Panc1 (cell line): ENCODE measurements at regions not wholly inside any gene's neighbourhood (a gene's known extent, or its start where the extent isn't known, plus 50 kb on each side); places are given as distances from the start of the nearest gene placed in this dataset.
"Not testable (repeated sequence)": the region's sequence is repeated elsewhere in the genome, so short reads cannot be mapped to it uniquely, and the experiment has no call there.

Experiments
- ATAC-seq: fragments of 200-7000 bp; cut with Tn5 transposase; 2 replicates; pipeline ENCODE4 v1.9.1; 2020; ENCODE audit warnings: mild to moderate bottlenecking, moderate library complexity
- BruUV-seq: library from RNA; stranded (reverse); fragments of 400-500 nt; replicated peaks from 2 replicates; lab custom pipeline; 2021; lab: Mats Ljungman, UMichigan
- CTCF ChIA-PET: fragments of 300-600 bp; sonication (Branson Sonifier 250); formaldehyde crosslinking; loops from one replicate; lab custom pipeline; 2022; ENCODE audit warnings: antibody characterized with exemption; lab: Charles Lee
- POLR2A ChIA-PET: fragments of 300-600 bp; sonication (Branson Sonifier 250); formaldehyde crosslinking; loops from one replicate; lab custom pipeline; 2022; ENCODE audit warnings: antibody characterized with exemption; lab: Charles Lee
- DNase-seq: peaks from one replicate; pipeline ENCODE4 v3.0.0-alpha.2; 2010; ENCODE audit warnings: low read depth, low spot score
- H3K27ac ChIP-seq: 2 replicates; pipeline ENCODE4 v1.5.1; 2011; ENCODE audit warnings: mild to moderate bottlenecking, low read length, inconsistent platforms
- H3K27me3 ChIP-seq: fragments of 200-500 bp; sonication (Bioruptor generic); 2 replicates; pipeline ENCODE4 v1.6.0; 2014; ENCODE audit warnings: low read length, inconsistent platforms; ENCODE audit not compliant: control insufficient read depth, insufficient read depth
- H3K36me3 ChIP-seq: fragments of 200-500 bp; sonication (Bioruptor generic); 2 replicates; pipeline ENCODE4 v1.5.1; 2014; ENCODE audit warnings: inconsistent platforms, mild to moderate bottlenecking, low read length, moderate library complexity; ENCODE audit not compliant: control insufficient read depth, insufficient read depth
- H3K4me1 ChIP-seq: 2 replicates; pipeline ENCODE4 v1.5.1; 2011; ENCODE audit warnings: inconsistent platforms, mild to moderate bottlenecking, low read length, moderate library complexity; ENCODE audit not compliant: control insufficient read depth, insufficient read depth
- H3K4me3 ChIP-seq, 2 experiments: 2 replicates each; pipeline ENCODE4 v1.5.1; 2011 to 2012; ENCODE audit warnings: low read depth in 2 of 2, low read length in 2 of 2, mild to moderate bottlenecking in 2 of 2, inconsistent platforms in 1 of 2, moderate library complexity in 1 of 2
- H3K9me3 ChIP-seq: fragments of 200-500 bp; sonication (Bioruptor generic); 2 replicates; pipeline ENCODE4 v1.5.1; 2014; ENCODE audit warnings: low read depth, mild to moderate bottlenecking, inconsistent platforms, low read length, moderate library complexity; ENCODE audit not compliant: control insufficient read depth, insufficient read depth
- POLR2AphosphoS5 ChIP-seq: IDR thresholded peaks from 2 replicates; pipeline ENCODE4 v1.6.1; 2012; ENCODE audit warnings: mild to moderate bottlenecking, low read depth, low read length, moderate library complexity
- REST ChIP-seq, 2 experiments: IDR thresholded peaks; 2 replicates each; pipeline ENCODE4 v1.6.1; 2011 to 2012; ENCODE audit warnings: low read depth in 2 of 2, control low read depth in 1 of 2, low read length in 1 of 2, mild to moderate bottlenecking in 1 of 2, moderate library complexity in 1 of 2; ENCODE audit not compliant: insufficient read depth in 1 of 2
- SIN3A ChIP-seq: IDR thresholded peaks from 2 replicates; pipeline ENCODE4 v1.6.1; 2012; ENCODE audit warnings: low read depth, mild to moderate bottlenecking, low read length, moderate library complexity, borderline replicate concordance; ENCODE audit not compliant: insufficient read depth
- TCF7L2 ChIP-seq: IDR thresholded peaks from 2 replicates; pipeline ENCODE4 v1.6.1; 2011; ENCODE audit warnings: mild to moderate bottlenecking, low read depth, low read length, inconsistent platforms
- in situ Hi-C: cut with HindIII; loops from 2 replicates; pipeline ENCODE4 v1.10.0; 2016; ENCODE audit warnings: low sequenced_read_pairs, low pct_unique_long_range_greater_than_20kb
- intact Hi-C: fragments of 100-400 bp; cut with micrococcal nuclease; formaldehyde crosslinking; loops from one replicate; pipeline ENCODE4 v1.10.0; 2022; ENCODE audit not compliant: unreplicated experiment
- TF ChIP-seq, protein P1 (sequence below): fragments of 450-650 bp; IDR thresholded peaks from 2 replicates; pipeline ENCODE4 v1.5.1; 2017; ENCODE audit warnings: mild to moderate bottlenecking

- in situ Hi-C loops (no loop called here), intact Hi-C loops (no loop called here)
- ChIA-PET CTCF (no interaction called here), POLR2A (no interaction called here)
- Histone ChIP-seq H3K27me3 (no peaks in the 10 kb centered on the region), H3K4me3 (no peak overlapping the region), H3K36me3 (no peaks in the 10 kb centered on the region), H3K27ac (no peak overlapping the region), H3K4me1 (no peaks in the 10 kb centered on the region), H3K9me3 (no peaks in the 10 kb centered on the region; the same call in 1 of the 2 replicates)
- TF ChIP-seq, protein P1, sequence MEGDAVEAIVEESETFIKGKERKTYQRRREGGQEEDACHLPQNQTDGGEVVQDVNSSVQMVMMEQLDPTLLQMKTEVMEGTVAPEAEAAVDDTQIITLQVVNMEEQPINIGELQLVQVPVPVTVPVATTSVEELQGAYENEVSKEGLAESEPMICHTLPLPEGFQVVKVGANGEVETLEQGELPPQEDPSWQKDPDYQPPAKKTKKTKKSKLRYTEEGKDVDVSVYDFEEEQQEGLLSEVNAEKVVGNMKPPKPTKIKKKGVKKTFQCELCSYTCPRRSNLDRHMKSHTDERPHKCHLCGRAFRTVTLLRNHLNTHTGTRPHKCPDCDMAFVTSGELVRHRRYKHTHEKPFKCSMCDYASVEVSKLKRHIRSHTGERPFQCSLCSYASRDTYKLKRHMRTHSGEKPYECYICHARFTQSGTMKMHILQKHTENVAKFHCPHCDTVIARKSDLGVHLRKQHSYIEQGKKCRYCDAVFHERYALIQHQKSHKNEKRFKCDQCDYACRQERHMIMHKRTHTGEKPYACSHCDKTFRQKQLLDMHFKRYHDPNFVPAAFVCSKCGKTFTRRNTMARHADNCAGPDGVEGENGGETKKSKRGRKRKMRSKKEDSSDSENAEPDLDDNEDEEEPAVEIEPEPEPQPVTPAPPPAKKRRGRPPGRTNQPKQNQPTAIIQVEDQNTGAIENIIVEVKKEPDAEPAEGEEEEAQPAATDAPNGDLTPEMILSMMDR: no peak
- no peak for TF ChIP-seq REST (IDR thresholded peaks at IDR 0.05; ENCODE audit: insufficient read depth in 1 of 2, low read depth in 2 of 2, low read length in 1 of 2)
- TF ChIP-seq POLR2AphosphoS5: no peak
- no peak for TF ChIP-seq SIN3A
- no peak for TF ChIP-seq TCF7L2
- no TSS peak for BruUV-seq
- ATAC-seq: no peak
- DNase-seq: no peak
These were observed 311.9 kb upstream of the SFSWAP start for GRCh38 chr12:131399000-131399399.

GRCh38 chr12:131400668-131401294 lies 310.1 kb upstream of the SFSWAP start:
- H3K27ac ChIP-seq, H3K9me3 ChIP-seq, intact Hi-C loops, H3K27me3 ChIP-seq, H3K4me3 ChIP-seq, CTCF ChIA-PET, H3K36me3 ChIP-seq, POLR2A ChIA-PET, H3K4me1 ChIP-seq, ATAC-seq, BruUV-seq, DNase-seq, in situ Hi-C loops: not testable (repeated sequence)

DNA sequence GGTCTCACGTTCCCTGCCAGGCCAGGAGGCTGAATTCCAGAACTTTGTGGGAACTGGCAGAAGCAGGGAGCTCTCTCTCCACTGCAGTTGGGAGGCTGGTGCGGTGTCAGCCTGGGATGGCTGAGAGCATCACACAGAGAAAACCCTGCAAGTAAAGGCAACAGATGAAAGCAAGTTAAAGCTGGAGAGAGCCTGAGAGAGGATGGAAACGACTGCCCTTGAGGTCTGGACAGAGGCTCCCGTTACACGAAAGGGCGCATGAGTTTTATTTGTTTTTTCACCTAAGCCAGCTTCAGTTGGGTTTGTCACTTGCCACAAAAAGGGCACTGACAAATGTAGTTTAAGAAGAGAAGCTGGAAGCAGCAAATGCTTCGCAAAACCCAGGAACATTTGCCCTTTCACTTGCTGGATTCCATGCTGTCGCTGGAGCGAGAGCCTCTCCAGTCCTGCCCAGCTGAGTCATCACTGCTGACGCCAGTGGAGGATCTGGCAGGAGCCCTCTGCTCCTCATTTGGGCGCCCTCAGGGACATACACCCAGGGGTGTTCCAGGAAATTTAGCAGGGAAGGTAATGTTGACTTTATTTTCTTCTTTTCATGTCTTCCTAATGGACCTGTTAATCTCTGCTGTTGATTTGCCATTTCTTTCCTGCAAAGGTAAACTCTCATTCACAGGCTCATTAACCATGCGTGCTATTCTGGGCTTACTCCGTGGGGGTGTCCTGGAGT lies 308.8 kb upstream of the SFSWAP start:
- H3K4me3 ChIP-seq, H3K36me3 ChIP-seq, ATAC-seq, POLR2A ChIA-PET, CTCF ChIA-PET, DNase-seq, H3K27me3 ChIP-seq, in situ Hi-C loops, H3K27ac ChIP-seq, intact Hi-C loops, H3K9me3 ChIP-seq, H3K4me1 ChIP-seq, BruUV-seq: not testable (repeated sequence)
